DMS114 treated with DMSO at 0.1 percent for 48 hours (cell line): ENCODE measurements at regions not wholly inside any gene's neighbourhood (a gene's known extent, or its start where the extent isn't known, plus 50 kb on each side); places are given as distances from the start of the nearest gene placed in this dataset.
"Not testable (repeated sequence)": the region's sequence is repeated elsewhere in the genome, so short reads cannot be mapped to it uniquely, and the experiment has no call there.

Experiments used
- DNase-seq: peaks from one replicate; lab custom pipeline; 2025; ENCODE audit not compliant: unreplicated experiment; lab: John Stamatoyannopoulos, UW

GRCh38 chr7:26083113-26083512 lies 68.9 kb upstream of the NFE2L3 start:
- no peak for DNase-seq

DNA sequence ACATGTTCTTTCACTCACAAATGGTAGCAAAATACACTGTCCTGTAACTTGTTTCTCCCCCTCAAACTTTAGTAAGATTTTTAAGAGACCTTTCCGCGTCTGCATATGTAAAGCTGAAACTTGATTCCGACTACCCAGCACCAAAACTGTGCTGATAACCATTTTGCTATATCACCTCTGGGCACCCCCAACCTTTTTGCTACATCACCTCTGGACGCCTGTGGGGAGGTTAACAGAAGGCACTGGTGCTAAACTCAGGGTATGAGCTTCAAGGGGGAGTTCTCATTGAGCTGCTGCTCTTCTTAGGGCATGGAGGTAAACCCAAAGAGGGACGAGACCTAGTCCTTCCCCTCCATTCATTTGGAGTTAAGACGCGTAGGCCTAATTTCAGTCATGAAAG lies 67.6 kb upstream of the NFE2L3 start:
- no peak for DNase-seq

DNA sequence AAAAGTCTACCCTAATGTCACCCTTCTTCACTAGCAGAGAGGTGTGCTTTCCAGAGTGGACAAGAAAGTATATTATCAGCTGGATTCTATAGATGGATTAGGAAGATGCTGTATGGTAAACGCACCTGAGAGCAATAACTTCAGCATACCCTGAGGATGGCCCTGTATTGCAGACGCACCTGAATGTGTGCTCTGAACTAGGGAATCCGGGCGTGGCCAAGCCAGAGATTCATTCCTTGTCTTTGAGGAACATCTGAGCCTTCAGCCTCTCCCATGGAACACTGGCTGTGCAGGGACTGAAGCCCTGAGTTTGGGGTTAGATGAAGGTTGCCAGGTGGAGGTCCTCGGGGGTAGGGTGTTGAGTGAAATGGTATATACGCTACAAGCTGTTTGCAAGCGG lies 66.2 kb upstream of the NFE2L3 start:
- DNase-seq = no peak

GRCh38 chr7:26087321-26088091 lies 64.5 kb upstream of the NFE2L3 start:
- no peak for DNase-seq

DNA sequence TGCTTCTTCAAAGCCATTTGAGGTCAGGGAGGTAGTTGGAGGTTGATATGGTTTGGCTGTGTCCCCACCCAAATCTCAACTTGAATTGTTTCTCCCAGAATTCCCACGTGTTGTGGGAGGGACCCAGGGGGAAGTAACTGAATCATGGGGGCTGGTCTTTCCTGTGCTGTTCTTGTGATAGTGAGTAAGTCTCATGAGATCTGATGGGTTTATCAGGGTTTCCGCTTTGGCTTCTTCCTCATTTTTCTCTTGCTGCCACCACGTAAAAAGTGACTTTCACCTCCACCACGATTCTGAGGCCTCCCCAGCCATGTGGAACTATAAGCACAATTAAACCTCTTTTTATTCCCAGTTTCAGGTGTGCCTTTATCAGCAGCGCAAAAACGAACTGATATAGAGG lies 62.5 kb upstream of the NFE2L3 start:
- not testable (repeated sequence) for DNase-seq

DNA sequence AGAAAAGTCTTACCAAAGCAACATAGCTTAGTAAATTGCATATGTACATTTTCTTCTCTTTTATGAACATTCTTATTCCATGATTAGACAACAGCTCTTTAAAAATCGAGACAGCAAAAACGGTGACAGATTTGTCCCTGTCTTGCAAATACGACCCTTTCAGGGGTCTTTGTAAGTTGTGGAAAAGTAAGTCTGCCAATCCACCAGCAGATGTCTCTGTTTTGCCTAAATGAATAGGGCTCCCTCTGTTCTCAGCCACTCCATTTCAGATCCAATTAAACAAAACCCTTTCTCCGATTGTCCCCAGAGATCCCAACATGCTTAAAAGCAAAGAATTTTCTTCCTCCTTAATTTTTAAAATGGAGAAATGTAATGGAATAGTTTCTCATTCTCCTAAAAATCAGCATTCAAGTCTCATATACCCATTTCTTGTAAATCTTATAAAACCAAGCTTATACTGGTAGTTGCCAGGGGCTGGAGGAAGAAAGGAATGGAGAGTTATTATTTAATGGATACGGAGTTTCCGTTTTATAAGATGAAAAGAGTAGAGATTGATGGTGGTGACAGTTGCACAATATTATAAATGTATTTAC lies 61.0 kb upstream of the NFE2L3 start:
- peak; percentile 65 for DNase-seq

GRCh38 chr7:26091933-26092332 lies 60.1 kb upstream of the NFE2L3 start:
- DNase-seq = no peak

- no peak for DNase-seq
These were observed 59.0 kb upstream of the NFE2L3 start for GRCh38 chr7:26093023-26093422.

- DNase-seq = no peak
These were observed 55.9 kb upstream of the NFE2L3 start for GRCh38 chr7:26096136-26096535.

DNA sequence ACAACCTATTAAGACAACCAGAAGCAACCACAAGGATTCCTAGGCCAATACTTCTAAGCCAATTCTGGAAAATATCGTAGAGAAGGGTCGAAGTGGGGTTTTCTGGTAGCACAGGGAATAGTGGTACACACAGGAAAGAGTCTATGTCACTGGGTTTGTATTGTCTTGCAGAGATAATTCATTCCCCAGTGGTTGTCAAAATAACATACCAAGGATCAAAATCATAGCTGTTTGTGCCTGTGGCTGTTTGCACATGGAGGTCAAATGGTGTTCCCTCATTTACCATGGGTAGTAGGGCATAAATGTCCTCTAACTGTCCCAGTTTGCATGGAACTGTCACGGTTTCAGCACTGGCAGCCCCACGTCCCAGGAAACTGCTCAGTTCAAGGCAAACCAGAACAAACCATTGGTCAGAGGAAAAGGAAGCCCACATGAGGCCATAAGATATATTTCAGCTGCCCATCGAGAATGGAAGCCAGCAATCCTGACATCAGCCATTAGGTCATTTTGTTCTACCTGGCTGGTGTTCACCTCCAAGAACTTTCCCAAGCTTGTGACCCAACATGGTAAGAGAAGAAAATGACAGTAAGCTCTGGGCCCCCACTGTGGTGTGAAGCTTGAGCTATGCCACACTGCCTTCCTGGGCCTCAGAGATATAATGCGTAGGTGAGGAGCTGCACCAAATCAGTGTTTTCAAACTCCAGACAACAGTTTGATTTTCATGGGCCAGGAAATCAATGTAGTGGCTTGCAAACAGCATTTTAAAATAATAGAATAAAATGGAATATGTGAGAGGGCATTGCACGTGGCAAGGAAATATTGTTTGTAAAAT lies 53.9 kb upstream of the NFE2L3 start:
- DNase-seq = no peak

- DNase-seq = no peak
These were observed 52.8 kb upstream of the NFE2L3 start for GRCh38 chr7:26099236-26099635.

GRCh38 chr7:26100406-26101339 lies 51.3 kb upstream of the NFE2L3 start:
- no peak for DNase-seq

DNA sequence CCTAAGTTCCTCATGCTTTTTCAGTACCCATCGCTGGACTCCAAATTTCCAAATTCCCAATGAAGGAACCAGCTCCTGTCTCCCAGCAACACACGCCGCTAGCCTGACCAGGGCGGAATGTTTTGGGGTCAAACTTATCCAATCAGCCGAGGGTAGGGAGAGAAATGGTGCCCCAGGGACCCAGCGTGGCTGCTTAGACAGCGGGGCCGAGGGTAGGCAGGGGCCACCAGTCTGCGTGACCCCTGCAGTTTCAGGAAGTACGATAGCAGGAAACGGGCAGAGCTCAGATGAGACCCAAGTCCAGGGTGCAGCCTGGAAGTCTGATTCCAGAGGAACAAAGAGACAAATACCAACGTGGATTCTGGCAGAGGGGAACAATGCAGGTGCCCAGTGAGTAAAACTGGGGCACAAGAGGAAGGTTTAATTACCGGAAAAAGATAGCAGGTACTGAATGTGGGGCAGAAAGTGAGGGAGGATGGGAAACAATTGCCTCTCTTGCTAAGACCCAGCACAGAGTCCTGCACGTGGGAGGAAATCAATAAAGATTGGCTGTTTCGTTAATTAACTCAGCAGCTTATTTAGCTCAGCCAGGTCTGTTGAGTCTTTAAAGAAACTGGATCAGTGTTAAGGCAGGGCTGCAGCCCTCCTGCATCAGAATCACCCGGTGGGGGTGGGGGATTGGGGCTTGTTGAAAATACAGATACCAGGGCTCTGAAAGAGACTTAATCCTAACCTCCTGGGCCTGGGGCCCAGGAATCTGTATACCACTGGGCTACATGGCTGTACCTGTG lies 50.4 kb upstream of the NFE2L3 start:
- no peak for DNase-seq

- DNase-seq = no peak
These were observed 49.8 kb upstream of the NFE2L3 start for GRCh38 chr7:26102176-26102575.
